H1 (cell line): ENCODE measurements at regions not wholly inside any gene's neighbourhood (a gene's known extent, or its start where the extent isn't known, plus 50 kb on each side); places are given as distances from the start of the nearest gene placed in this dataset.

Source experiments
- CTCF ChIA-PET: fragments of 300-600 bp; sonication (Branson Sonifier 250); formaldehyde crosslinking; loops from one replicate; lab custom pipeline; 2021; ENCODE audit not compliant: partially characterized antibody; lab: Charles Lee
- POLR2A ChIA-PET: fragments of 300-600 bp; sonication (Branson Sonifier 250); formaldehyde crosslinking; loops from one replicate; lab custom pipeline; 2021; ENCODE audit warnings: inconsistent platforms; ENCODE audit not compliant: partially characterized antibody; lab: Charles Lee
- DNase-seq, 2 experiments: peaks; one replicate each; pipeline versions ENCODE4 v3.0.0 to v3.0.0-alpha.2; 2010 to 2022; ENCODE audit warnings: low spot score in 2 of 2, low read depth in 1 of 2, mixed read lengths in 1 of 2
- FAIRE-seq: peaks from 2 replicates; lab custom pipeline; 2011; peaks lifted over from hg19 to GRCh38; lab: Jason Lieb, UNC
- H2AFZ ChIP-seq: 2 replicates; pipeline ENCODE4 v1.8.1; 2012; ENCODE audit warnings: low read length, inconsistent platforms
- H2AK5ac ChIP-seq: 2 replicates; pipeline ENCODE4 v1.6.1; 2013; ENCODE audit warnings: low read depth, low read length
- H2BK120ac ChIP-seq: replicated peaks from 2 replicates; pipeline ENCODE3; 2013; ENCODE audit warnings: low read depth, low read length, inconsistent platforms
- H2BK12ac ChIP-seq: 2 replicates; pipeline ENCODE4 v1.6.1; 2013; ENCODE audit warnings: low read depth, low read length
- H2BK15ac ChIP-seq: 2 replicates; pipeline ENCODE4 v1.6.1; 2013; ENCODE audit warnings: low read length
- H2BK20ac ChIP-seq: 2 replicates; pipeline ENCODE4 v1.6.1; 2013; ENCODE audit warnings: low read length
- H2BK5ac ChIP-seq: 2 replicates; pipeline ENCODE4 v1.6.1; 2013; ENCODE audit warnings: low read depth, low read length
- H3K14ac ChIP-seq: 2 replicates; pipeline ENCODE4 v1.6.1; 2013; ENCODE audit warnings: inconsistent platforms; ENCODE audit not compliant: insufficient read length
- H3K18ac ChIP-seq: 2 replicates; pipeline ENCODE4 v1.6.1; 2013; ENCODE audit warnings: low read length; ENCODE audit errors: extremely low read depth
- H3K23ac ChIP-seq: 2 replicates; pipeline ENCODE4 v1.6.1; 2013; ENCODE audit warnings: inconsistent platforms; ENCODE audit not compliant: insufficient read length
- H3K23me2 ChIP-seq: 2 replicates; pipeline ENCODE4 v1.6.1; 2013; ENCODE audit warnings: low read depth, low read length
- H3K27ac ChIP-seq: 2 replicates; pipeline ENCODE4 v1.6.1; 2011; ENCODE audit warnings: low read depth, low read length, inconsistent platforms
- H3K27me3 ChIP-seq, 4 experiments: replicated peaks in 1 of 4; 1 replicate in 1 of 4; 2 replicates in 3 of 4; pipeline versions ENCODE4 v1.6.1 to v1.8.1; 2011 to 2013; ENCODE audit warnings: low read length in 3 of 4, mild to moderate bottlenecking in 3 of 4, inconsistent platforms in 2 of 4, mixed read lengths in 2 of 4, moderate library complexity in 1 of 4; ENCODE audit not compliant: control insufficient read depth in 3 of 4, insufficient read depth in 3 of 4; ENCODE audit errors: extremely low read depth in 1 of 4
- H3K36me3 ChIP-seq, 4 experiments: 2 replicates each; pipeline versions ENCODE4 v1.6.1 to v1.8.1; 2011 to 2013; ENCODE audit warnings: mild to moderate bottlenecking in 4 of 4, low read length in 3 of 4, moderate library complexity in 2 of 4, control low read depth in 1 of 4, inconsistent platforms in 1 of 4; ENCODE audit not compliant: insufficient read depth in 4 of 4, control insufficient read depth in 2 of 4
- H3K4ac ChIP-seq: replicated peaks from 2 replicates; pipeline ENCODE3; 2013; ENCODE audit warnings: low read length, low read depth, mixed read lengths, inconsistent platforms; ENCODE audit not compliant: insufficient read length
- H3K4me1 ChIP-seq, 4 experiments: replicated peaks in 1 of 4; 1 replicate in 1 of 4; 2 replicates in 3 of 4; pipeline versions ENCODE4 v1.6.1 to v1.8.1; 2011 to 2013; ENCODE audit warnings: low read length in 3 of 4, inconsistent platforms in 2 of 4, mixed read lengths in 1 of 4; ENCODE audit not compliant: insufficient read depth in 4 of 4, control insufficient read depth in 3 of 4
- H3K4me2 ChIP-seq, 2 experiments: 2 replicates each; pipeline versions ENCODE4 v1.6.1 to v1.8.1; 2011 to 2013; ENCODE audit warnings: low read depth in 2 of 2, low read length in 2 of 2, control low read depth in 1 of 2, inconsistent platforms in 1 of 2, mild to moderate bottlenecking in 1 of 2; ENCODE audit not compliant: insufficient read depth in 1 of 2
- H3K4me3 ChIP-seq, 4 experiments: fragments of 200-600, 300-600 bp in 1 of 4; sonication (generic), shearing (Covaris generic), sonication (Bioruptor Twin) in 1 of 4; 2 replicates each; pipeline versions ENCODE4 v1.5.1 to v1.8.1; 2011 to 2016; ENCODE audit warnings: low read length in 4 of 4, low read depth in 3 of 4, control low read depth in 2 of 4, inconsistent platforms in 2 of 4, mild to moderate bottlenecking in 2 of 4, mixed read lengths in 1 of 4, moderate library complexity in 1 of 4; ENCODE audit not compliant: insufficient read depth in 2 of 4; ENCODE audit errors: extremely low read depth in 1 of 4
- H3K56ac ChIP-seq: replicated peaks from 2 replicates; pipeline ENCODE3; 2013; ENCODE audit warnings: low read depth, mild to moderate bottlenecking, mixed read lengths, low read length, inconsistent platforms; ENCODE audit not compliant: insufficient read length
- H3K79me1 ChIP-seq: 2 replicates; pipeline ENCODE4 v1.6.1; 2013; ENCODE audit warnings: low read depth, low read length, control low read depth
- H3K79me2 ChIP-seq, 2 experiments: 2 replicates each; pipeline versions ENCODE4 v1.6.1 to v1.8.1; 2012 to 2013; ENCODE audit warnings: low read length in 2 of 2, mild to moderate bottlenecking in 2 of 2, inconsistent platforms in 1 of 2; ENCODE audit not compliant: insufficient read depth in 2 of 2, control insufficient read depth in 1 of 2
- H3K9ac ChIP-seq, 4 experiments: replicated peaks in 1 of 4; 1 replicate in 1 of 4; 2 replicates in 3 of 4; pipeline versions ENCODE4 v1.6.1 to v1.8.1; 2011 to 2013; ENCODE audit warnings: low read depth in 3 of 4, low read length in 3 of 4, control low read depth in 2 of 4, mild to moderate bottlenecking in 2 of 4, moderate library complexity in 2 of 4, inconsistent platforms in 1 of 4; ENCODE audit errors: extremely low read depth in 1 of 4
- H3K9me3 ChIP-seq, 2 experiments: 2 replicates each; pipeline versions ENCODE4 v1.6.1 to v1.8.1; 2012 to 2013; ENCODE audit warnings: mild to moderate bottlenecking in 2 of 2, moderate library complexity in 2 of 2, control low read depth in 1 of 2, inconsistent platforms in 1 of 2, low read depth in 1 of 2, low read length in 1 of 2, mixed read lengths in 1 of 2; ENCODE audit not compliant: insufficient read depth in 2 of 2
- H4K20me1 ChIP-seq, 2 experiments: replicated peaks in 1 of 2; 2 replicates each; pipeline versions ENCODE3 to v1.8.1; 2011 to 2013; ENCODE audit warnings: inconsistent platforms in 2 of 2, low read length in 2 of 2, mild to moderate bottlenecking in 1 of 2; ENCODE audit not compliant: insufficient read depth in 2 of 2, control insufficient read depth in 1 of 2
- H4K5ac ChIP-seq: 2 replicates; pipeline ENCODE4 v1.6.1; 2013; ENCODE audit warnings: low read length, low read depth, mixed read lengths, inconsistent platforms; ENCODE audit not compliant: insufficient read length
- H4K8ac ChIP-seq: 2 replicates; pipeline ENCODE4 v1.8.0; 2013; ENCODE audit warnings: mild to moderate bottlenecking, moderate library complexity, low read length, inconsistent platforms; ENCODE audit not compliant: insufficient read depth; ENCODE audit errors: extremely low read depth
- H4K91ac ChIP-seq: replicated peaks from 2 replicates; pipeline ENCODE3; 2013; ENCODE audit warnings: low read length, mixed read lengths, inconsistent platforms; ENCODE audit not compliant: insufficient read length
- CEBPB ChIP-seq: IDR thresholded peaks from 2 replicates; pipeline ENCODE4 v1.6.1; 2012; ENCODE audit warnings: low read depth, low read length
- CHD1 ChIP-seq: IDR thresholded peaks from 2 replicates; pipeline ENCODE4 v1.6.1; 2012; ENCODE audit warnings: low read depth, low read length, improper control_type of control experiment
- KDM4A ChIP-seq: IDR thresholded peaks from one replicate; pipeline ENCODE4 v1.7.1; 2012; ENCODE audit warnings: low read depth, mild to moderate bottlenecking, moderate library complexity, low read length, inconsistent platforms; ENCODE audit not compliant: severe bottlenecking
- MAFK ChIP-seq: IDR thresholded peaks from 2 replicates; pipeline ENCODE4 v1.6.1; 2012; ENCODE audit warnings: low read depth, mild to moderate bottlenecking, improper control_type of control experiment, low read length
- POLR2A ChIP-seq, 2 experiments: IDR thresholded peaks; 1 replicate in 1 of 2; 2 replicates in 1 of 2; pipeline ENCODE4 v1.6.1; 2011; ENCODE audit warnings: low read depth in 2 of 2, low read length in 2 of 2, mild to moderate bottlenecking in 2 of 2; ENCODE audit errors: control extremely low read depth in 1 of 2
- RBBP5 ChIP-seq: IDR thresholded peaks from 2 replicates; pipeline ENCODE4 v1.7.1; 2012; ENCODE audit warnings: low read depth, mild to moderate bottlenecking, inconsistent platforms, low read length, moderate library complexity, borderline replicate concordance
- SP1 ChIP-seq: IDR thresholded peaks from 2 replicates; pipeline ENCODE4 v1.6.1; 2011; ENCODE audit warnings: low read depth, low read length
- SRF ChIP-seq: IDR thresholded peaks from 2 replicates; pipeline ENCODE4 v1.6.1; 2011; ENCODE audit warnings: mild to moderate bottlenecking, low read depth, low read length, moderate library complexity
- TBP ChIP-seq: IDR thresholded peaks from 2 replicates; pipeline ENCODE4 v1.6.1; 2011; ENCODE audit warnings: low read depth, low read length, improper control_type of control experiment
- TCF12 ChIP-seq: IDR thresholded peaks from 2 replicates; pipeline ENCODE4 v1.6.1; 2011; ENCODE audit warnings: low read depth, mild to moderate bottlenecking, low read length
- WGBS, 2 experiments: shearing (Covaris generic) in 1 of 2; methylation state at CpG; one replicate each; pipeline versions ENCODE4 v1.1.6 to v1.1.7; 2013 to 2015; ENCODE audit warnings: low lambda C conversion rate in 2 of 2, mixed read lengths in 2 of 2, inconsistent platforms in 1 of 2, low coverage in 1 of 2, missing lambda C conversion rate in 1 of 2; ENCODE audit not compliant: insufficient replicate concordance in 2 of 2, insufficient coverage in 1 of 2, insufficient read length in 1 of 2; ENCODE audit errors: extremely low coverage in 1 of 2, missing lambda C conversion rate in 1 of 2; 5-methylcytosine and 5-hydroxymethylcytosine counted together

DNA sequence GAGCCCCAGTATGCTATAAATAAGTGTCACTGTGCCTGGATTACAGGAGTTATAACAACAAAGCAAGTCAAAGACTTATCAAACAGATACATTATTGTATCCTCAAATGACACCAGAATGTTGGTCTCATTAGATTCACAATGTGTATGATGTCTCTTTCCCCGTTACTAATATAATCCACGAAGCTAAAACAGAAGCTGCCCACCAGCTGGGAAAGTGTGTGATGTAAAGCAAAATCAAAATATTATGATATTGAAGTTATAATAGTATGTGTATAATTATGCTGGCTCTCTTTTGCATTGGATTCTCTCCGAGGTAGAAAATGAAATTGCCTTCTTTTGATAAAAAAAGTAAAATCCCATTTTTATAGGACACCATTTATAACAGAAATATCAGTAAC, 127.3 kb upstream of the MAN2A1 start:
- Histone ChIP-seq H3K79me1 (no peaks in the 10 kb centered on the region), H2BK15ac (no peak overlapping the region), H2BK12ac (no peak overlapping the region), H3K9me3 (no peaks in the 10 kb centered on the region), H3K56ac (no peak overlapping the region), H2BK20ac (no peak overlapping the region), H4K20me1 (no peaks in the 10 kb centered on the region), H2AFZ (no peak overlapping the region), H3K27me3 (no peaks in the 10 kb centered on the region), H3K4me3 (no peak overlapping the region), H4K5ac (no peak overlapping the region), H3K4me1 (no peaks in the 10 kb centered on the region), H3K18ac (no peak overlapping the region), H2AK5ac (no peak overlapping the region), H3K36me3 (no peaks in the 10 kb centered on the region), H3K23me2 (no peaks in the 10 kb centered on the region; the same call in 1 of the 2 replicates), H3K4ac (no peak overlapping the region), H3K27ac (no peak overlapping the region), H4K91ac (no peak overlapping the region), H2BK5ac (no peak overlapping the region), H3K14ac (no peak overlapping the region), H3K79me2 (no peaks in the 10 kb centered on the region), H4K8ac (no peak overlapping the region), H2BK120ac (no peak overlapping the region), H3K23ac (no peak overlapping the region), H3K9ac (no peak overlapping the region), H3K4me2 (no peak overlapping the region)
- ChIA-PET POLR2A (no interaction called here), CTCF (no interaction called here)
- FAIRE-seq, result no peak
- 94% methylated on average over 3 of the region's 3 CpGs; no CpG with 5 or more reads in 1 of the 2 experiments for WGBS, 2 experiments
- TF ChIP-seq KDM4A, result no peak
- TF ChIP-seq SP1, result no peak
- TF ChIP-seq SRF, result no peak
- TF ChIP-seq TBP, result no peak
- TF ChIP-seq CEBPB, result no peak
- no peak for TF ChIP-seq CHD1
- TF ChIP-seq POLR2A (IDR thresholded peaks at IDR 0.05; ENCODE audit: control extremely low read depth in 1 of 2, low read depth in 2 of 2, low read length in 2 of 2), result no peak
- no peak for TF ChIP-seq TCF12
- no peak for TF ChIP-seq RBBP5
- TF ChIP-seq MAFK, result no peak
- DNase-seq, result no peak
